WTC11 (cell line): ENCODE measurements at regions not wholly inside any gene's neighbourhood (a gene's known extent, or its start where the extent isn't known, plus 50 kb on each side); places are given as distances from the start of the nearest gene placed in this dataset.
A peak's percentile ranks its signal among the peaks of the same experiment; 100 is the strongest.

Source experiments
- ATAC-seq: fragments of 200-7000 bp; cut with Tn5 transposase; 2 replicates; pipeline ENCODE4 v1.10.0; 2021; ENCODE audit warnings: mild to moderate bottlenecking, moderate library complexity
- CTCF ChIA-PET: fragments of 300-600 bp; sonication (Branson Sonifier 250); formaldehyde crosslinking; loops from one replicate; lab custom pipeline; 2021; ENCODE audit warnings: antibody characterized with exemption; lab: Charles Lee
- POLR2A ChIA-PET: fragments of 350-600 bp; sonication (Branson Sonifier 250); formaldehyde crosslinking; loops from one replicate; lab custom pipeline; 2021; ENCODE audit warnings: antibody characterized with exemption; lab: Charles Lee
- DNase-seq: peaks from one replicate; pipeline ENCODE4 v3.0.0; 2021; ENCODE audit warnings: low spot score
- H3K27ac Mint-ChIP-seq: 2 replicates; pipeline ENCODE4 v1.8.0; 2021; ENCODE audit warnings: mixed read lengths
- H3K27me3 Mint-ChIP-seq: 2 replicates; pipeline ENCODE4 v1.8.0; 2021; ENCODE audit warnings: low read depth, mild to moderate bottlenecking, moderate library complexity, mixed read lengths
- H3K36me3 Mint-ChIP-seq: 2 replicates; pipeline ENCODE4 v1.8.0; 2021; ENCODE audit warnings: mixed read lengths
- H3K4me1 Mint-ChIP-seq: 2 replicates; pipeline ENCODE4 v1.8.0; 2022; ENCODE audit warnings: mixed read lengths
- H3K4me3 Mint-ChIP-seq: 2 replicates; pipeline ENCODE4 v1.8.0; 2021; ENCODE audit warnings: mild to moderate bottlenecking, moderate library complexity, mixed read lengths
- H3K9me3 Mint-ChIP-seq: 2 replicates; pipeline ENCODE4 v1.8.0; 2021; ENCODE audit warnings: mixed read lengths
- CREM ChIP-seq: sonication (generic); formaldehyde crosslinking; IDR thresholded peaks from 2 replicates; pipeline ENCODE4 v1.8.1; 2022; ENCODE audit warnings: mild to moderate bottlenecking, missing genetic modification reagents, moderate library complexity
- GTF2I ChIP-seq: fragments of 250-450 bp; sonication (Bioruptor Pico); conservative IDR thresholded peaks from 2 replicates; pipeline ENCODE4 v1.4.0; 2021; ENCODE audit warnings: mild to moderate bottlenecking
- HMGA2 ChIP-seq: fragments of 250-450 bp; sonication (Bioruptor Pico); IDR thresholded peaks from 2 replicates; pipeline ENCODE4 v1.4.0; 2021; ENCODE audit warnings: mild to moderate bottlenecking, moderate library complexity
- MXD4 ChIP-seq: fragments of 250-450 bp; sonication (Bioruptor Pico); IDR thresholded peaks from 2 replicates; pipeline ENCODE4 v1.8.0; 2021; ENCODE audit warnings: mild to moderate bottlenecking, moderate library complexity, borderline replicate concordance
- NFYB ChIP-seq: sonication (generic); formaldehyde crosslinking; conservative IDR thresholded peaks from 2 replicates; pipeline ENCODE4 v1.8.0; 2022; ENCODE audit warnings: low read depth, missing genetic modification reagents
- ZNF232 ChIP-seq: sonication (generic); formaldehyde crosslinking; IDR thresholded peaks from 2 replicates; pipeline ENCODE4 v1.8.0; 2022; ENCODE audit warnings: mild to moderate bottlenecking, missing genetic modification reagents
- ZNF423 ChIP-seq: fragments of 250-450 bp; sonication (Bioruptor Pico); IDR thresholded peaks from 2 replicates; pipeline ENCODE4 v2.1.2; 2022; ENCODE audit warnings: mild to moderate bottlenecking, moderate library complexity
- TF ChIP-seq, protein P1 (sequence below): fragments of 250-450 bp; sonication (Bioruptor Pico); IDR thresholded peaks from 2 replicates; pipeline ENCODE4 v1.8.0; 2021; ENCODE audit warnings: mild to moderate bottlenecking
- TF ChIP-seq, protein P2 (sequence below): sonication (generic); formaldehyde crosslinking; IDR thresholded peaks from 2 replicates; pipeline ENCODE4 v1.8.1; 2023; ENCODE audit warnings: mild to moderate bottlenecking, missing genetic modification reagents, moderate library complexity
- TF ChIP-seq, protein P3 (sequence below): sonication (generic); formaldehyde crosslinking; IDR thresholded peaks from 2 replicates; pipeline ENCODE4 v1.8.1; 2022; ENCODE audit warnings: mild to moderate bottlenecking, missing genetic modification reagents, moderate library complexity, borderline replicate concordance
- TF ChIP-seq, protein P4 (sequence below): sonication (generic); formaldehyde crosslinking; IDR thresholded peaks from 2 replicates; pipeline ENCODE4 v1.8.0; 2022; ENCODE audit warnings: mild to moderate bottlenecking, missing genetic modification reagents
- TF ChIP-seq, protein P5 (sequence below): fragments of 250-450 bp; sonication (Bioruptor Pico); conservative IDR thresholded peaks from 2 replicates; pipeline ENCODE4 v1.9.0; 2021; ENCODE audit warnings: mild to moderate bottlenecking
- TF ChIP-seq, protein P6 (sequence below): sonication (generic); formaldehyde crosslinking; IDR thresholded peaks from 2 replicates; pipeline ENCODE4 v1.8.1; 2023; ENCODE audit warnings: mild to moderate bottlenecking, missing genetic modification reagents

DNA sequence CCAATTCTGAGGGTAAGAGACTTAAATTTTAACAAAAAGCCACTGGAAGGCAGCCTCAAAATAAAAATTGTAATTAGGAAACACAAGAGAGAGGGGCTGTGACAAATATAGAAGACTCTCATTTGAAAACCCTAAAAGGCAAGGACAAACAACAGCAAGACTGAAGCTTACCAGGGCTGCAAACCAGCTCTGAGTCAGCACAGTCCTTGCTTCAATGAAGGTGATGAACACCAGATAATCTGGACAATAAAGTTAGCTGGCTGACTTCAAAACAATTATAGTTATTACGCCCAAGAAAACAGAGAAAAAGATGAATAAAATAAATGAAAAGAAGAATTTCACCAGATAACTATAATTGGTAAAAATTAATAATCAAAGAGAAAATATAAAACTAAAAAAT is 149.3 kb upstream of the NSMCE3 start:
- Mint-ChIP-seq H3K27ac (no peak overlapping the region), H3K4me1 (peaks cover 25% of the 10 kb centered on the region), H3K36me3 (no peaks in the 10 kb centered on the region), H3K27me3 (peaks cover 6% of the 10 kb centered on the region), H3K4me3 (no peak overlapping the region), H3K9me3 (no peaks in the 10 kb centered on the region)
- TF ChIP-seq MXD4 (CRISPR knock-in tag), result no peak
- no peak for TF ChIP-seq ZNF232
- no peak for TF ChIP-seq GTF2I
- TF ChIP-seq, protein P1, sequence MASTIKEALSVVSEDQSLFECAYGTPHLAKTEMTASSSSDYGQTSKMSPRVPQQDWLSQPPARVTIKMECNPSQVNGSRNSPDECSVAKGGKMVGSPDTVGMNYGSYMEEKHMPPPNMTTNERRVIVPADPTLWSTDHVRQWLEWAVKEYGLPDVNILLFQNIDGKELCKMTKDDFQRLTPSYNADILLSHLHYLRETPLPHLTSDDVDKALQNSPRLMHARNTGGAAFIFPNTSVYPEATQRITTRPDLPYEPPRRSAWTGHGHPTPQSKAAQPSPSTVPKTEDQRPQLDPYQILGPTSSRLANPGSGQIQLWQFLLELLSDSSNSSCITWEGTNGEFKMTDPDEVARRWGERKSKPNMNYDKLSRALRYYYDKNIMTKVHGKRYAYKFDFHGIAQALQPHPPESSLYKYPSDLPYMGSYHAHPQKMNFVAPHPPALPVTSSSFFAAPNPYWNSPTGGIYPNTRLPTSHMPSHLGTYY (CRISPR knock-in tag), result no peak
- TF ChIP-seq, protein P2, sequence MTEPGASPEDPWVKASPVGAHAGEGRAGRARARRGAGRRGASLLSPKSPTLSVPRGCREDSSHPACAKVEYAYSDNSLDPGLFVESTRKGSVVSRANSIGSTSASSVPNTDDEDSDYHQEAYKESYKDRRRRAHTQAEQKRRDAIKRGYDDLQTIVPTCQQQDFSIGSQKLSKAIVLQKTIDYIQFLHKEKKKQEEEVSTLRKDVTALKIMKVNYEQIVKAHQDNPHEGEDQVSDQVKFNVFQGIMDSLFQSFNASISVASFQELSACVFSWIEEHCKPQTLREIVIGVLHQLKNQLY (CRISPR knock-in tag), result no peak
- CTCF ChIA-PET, result interaction anchor here (0.7 to 1.1 kb wide), 2 partner anchors 9 to 316 kb away, joined by 3 read pairs; no protein-coding TSS in a partner anchor
- DNase-seq (no peak), ATAC-seq (no peak)
- POLR2A ChIA-PET, result no interaction called here

DNA sequence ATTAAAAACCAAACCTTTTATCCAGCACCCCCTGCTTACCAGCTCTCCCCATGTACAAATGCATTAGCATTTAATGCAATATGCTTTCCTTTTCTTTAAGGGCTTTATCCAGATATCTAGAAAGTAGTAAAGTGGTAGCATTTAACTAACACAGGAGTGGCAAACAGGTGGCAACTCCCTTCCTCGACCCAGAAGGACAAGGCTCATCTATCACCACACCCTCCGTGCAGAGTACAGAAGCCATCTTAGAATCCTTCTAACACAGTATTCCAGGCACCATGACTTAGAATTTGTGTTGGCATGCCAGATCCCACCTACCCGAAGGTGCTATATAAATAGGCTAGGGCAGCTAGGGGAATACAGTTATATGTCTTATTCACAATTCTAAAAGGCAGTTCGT is 148.6 kb upstream of the NSMCE3 start:
- no peak for TF ChIP-seq HMGA2
- POLR2A ChIA-PET, result no interaction called here
- Mint-ChIP-seq H3K4me3 (no peak overlapping the region), H3K27me3 (peaks cover 6% of the 10 kb centered on the region), H3K9me3 (no peaks in the 10 kb centered on the region), H3K27ac (no peak overlapping the region), H3K36me3 (no peaks in the 10 kb centered on the region), H3K4me1 (peaks cover 30% of the 10 kb centered on the region)
- no peak for DNase-seq
- no peak for ATAC-seq
- CTCF ChIA-PET, result interaction anchor here (0.7 to 1.1 kb wide), 2 partner anchors 8 to 316 kb away, joined by 3 read pairs; no protein-coding TSS in a partner anchor

DNA sequence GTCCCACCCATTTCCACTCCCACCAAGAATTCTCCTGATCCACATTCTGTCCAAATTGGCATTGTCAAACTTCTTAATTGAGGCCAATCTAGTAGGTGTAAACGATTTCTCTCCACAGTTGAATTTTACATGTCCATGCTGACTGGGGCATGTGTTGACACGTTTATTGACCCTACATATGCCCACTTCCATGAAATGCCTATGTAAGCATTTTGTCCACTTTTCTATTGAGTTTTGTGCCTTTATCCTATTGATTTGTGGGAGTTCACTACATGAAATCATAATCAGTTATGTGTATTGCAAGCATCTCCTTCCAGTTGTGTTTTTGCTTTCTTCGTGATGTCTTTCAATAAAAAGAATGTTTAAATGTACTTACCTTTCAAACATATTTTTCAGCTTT is 141.7 kb upstream of the NSMCE3 start:
- ATAC-seq (no peak), DNase-seq (no peak)
- Mint-ChIP-seq H3K27me3 (peaks cover 6% of the 10 kb centered on the region), H3K4me1 (peaks cover 22% of the 10 kb centered on the region), H3K27ac (0 out of 2 replicates have a peak overlapping the region, but pooled peaks have one; percentile 4), H3K9me3 (no peaks in the 10 kb centered on the region), H3K36me3 (no peaks in the 10 kb centered on the region), H3K4me3 (no peak overlapping the region)
- CTCF ChIA-PET, result no interaction called here
- POLR2A ChIA-PET, result no interaction called here
- TF ChIP-seq ZNF423 (CRISPR knock-in tag) (no peak), HMGA2 (no peak), NFYB (CRISPR knock-in tag) (no peak), CREM (CRISPR knock-in tag) (no peak), GTF2I (no peak)
- TF ChIP-seq, protein P3, sequence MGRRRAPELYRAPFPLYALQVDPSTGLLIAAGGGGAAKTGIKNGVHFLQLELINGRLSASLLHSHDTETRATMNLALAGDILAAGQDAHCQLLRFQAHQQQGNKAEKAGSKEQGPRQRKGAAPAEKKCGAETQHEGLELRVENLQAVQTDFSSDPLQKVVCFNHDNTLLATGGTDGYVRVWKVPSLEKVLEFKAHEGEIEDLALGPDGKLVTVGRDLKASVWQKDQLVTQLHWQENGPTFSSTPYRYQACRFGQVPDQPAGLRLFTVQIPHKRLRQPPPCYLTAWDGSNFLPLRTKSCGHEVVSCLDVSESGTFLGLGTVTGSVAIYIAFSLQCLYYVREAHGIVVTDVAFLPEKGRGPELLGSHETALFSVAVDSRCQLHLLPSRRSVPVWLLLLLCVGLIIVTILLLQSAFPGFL (CRISPR knock-in tag), result no peak
- TF ChIP-seq, protein P4, sequence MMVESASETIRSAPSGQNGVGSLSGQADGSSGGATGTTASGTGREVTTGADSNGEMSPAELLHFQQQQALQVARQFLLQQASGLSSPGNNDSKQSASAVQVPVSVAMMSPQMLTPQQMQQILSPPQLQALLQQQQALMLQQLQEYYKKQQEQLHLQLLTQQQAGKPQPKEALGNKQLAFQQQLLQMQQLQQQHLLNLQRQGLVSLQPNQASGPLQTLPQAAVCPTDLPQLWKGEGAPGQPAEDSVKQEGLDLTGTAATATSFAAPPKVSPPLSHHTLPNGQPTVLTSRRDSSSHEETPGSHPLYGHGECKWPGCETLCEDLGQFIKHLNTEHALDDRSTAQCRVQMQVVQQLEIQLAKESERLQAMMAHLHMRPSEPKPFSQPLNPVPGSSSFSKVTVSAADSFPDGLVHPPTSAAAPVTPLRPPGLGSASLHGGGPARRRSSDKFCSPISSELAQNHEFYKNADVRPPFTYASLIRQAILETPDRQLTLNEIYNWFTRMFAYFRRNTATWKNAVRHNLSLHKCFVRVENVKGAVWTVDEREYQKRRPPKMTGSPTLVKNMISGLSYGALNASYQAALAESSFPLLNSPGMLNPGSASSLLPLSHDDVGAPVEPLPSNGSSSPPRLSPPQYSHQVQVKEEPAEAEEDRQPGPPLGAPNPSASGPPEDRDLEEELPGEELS (CRISPR knock-in tag), result no peak
- TF ChIP-seq, protein P5, sequence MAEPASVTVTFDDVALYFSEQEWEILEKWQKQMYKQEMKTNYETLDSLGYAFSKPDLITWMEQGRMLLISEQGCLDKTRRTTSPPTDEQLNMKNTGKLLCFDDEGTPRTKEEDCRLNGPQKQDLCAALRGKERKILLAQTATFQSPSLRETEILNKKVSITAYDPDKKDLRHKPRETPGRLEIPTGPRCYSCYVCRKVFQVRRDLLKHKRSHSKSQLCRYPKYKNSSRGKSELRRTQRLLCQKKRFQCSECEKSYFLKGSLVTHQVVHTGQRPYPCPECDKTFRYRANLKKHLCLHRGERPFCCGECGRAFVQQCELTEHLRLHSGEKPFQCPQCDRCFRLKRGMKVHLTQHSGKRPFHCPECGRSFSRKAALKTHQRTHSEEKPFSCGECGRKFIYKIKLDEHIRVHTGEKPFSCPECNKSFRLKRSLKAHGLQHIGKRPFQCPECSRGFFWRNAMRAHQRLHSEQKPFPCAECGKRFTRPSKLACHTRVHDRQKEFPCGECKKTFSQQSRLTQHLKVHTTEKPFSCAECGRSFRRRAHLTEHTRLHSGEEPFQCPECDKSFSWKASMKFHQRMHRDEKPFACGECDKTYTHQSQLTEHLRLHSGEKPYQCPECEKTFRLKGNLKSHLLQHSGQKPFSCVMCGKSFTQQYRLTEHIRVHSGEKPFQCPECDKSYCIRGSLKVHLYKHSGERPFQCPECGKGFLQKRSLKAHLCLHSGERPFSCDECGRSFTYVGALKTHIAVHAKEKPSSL, result no peak
- TF ChIP-seq, protein P6, sequence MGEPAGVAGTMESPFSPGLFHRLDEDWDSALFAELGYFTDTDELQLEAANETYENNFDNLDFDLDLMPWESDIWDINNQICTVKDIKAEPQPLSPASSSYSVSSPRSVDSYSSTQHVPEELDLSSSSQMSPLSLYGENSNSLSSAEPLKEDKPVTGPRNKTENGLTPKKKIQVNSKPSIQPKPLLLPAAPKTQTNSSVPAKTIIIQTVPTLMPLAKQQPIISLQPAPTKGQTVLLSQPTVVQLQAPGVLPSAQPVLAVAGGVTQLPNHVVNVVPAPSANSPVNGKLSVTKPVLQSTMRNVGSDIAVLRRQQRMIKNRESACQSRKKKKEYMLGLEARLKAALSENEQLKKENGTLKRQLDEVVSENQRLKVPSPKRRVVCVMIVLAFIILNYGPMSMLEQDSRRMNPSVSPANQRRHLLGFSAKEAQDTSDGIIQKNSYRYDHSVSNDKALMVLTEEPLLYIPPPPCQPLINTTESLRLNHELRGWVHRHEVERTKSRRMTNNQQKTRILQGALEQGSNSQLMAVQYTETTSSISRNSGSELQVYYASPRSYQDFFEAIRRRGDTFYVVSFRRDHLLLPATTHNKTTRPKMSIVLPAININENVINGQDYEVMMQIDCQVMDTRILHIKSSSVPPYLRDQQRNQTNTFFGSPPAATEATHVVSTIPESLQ (CRISPR knock-in tag), result no peak
- TF ChIP-seq, protein P1 (CRISPR knock-in tag), result no peak
